H9 (cell line): ENCODE measurements at regions not wholly inside any gene's neighbourhood (a gene's known extent, or its start where the extent isn't known, plus 50 kb on each side); places are given as distances from the start of the nearest gene placed in this dataset.

Experiments used
- DNase-seq: peaks from one replicate; pipeline ENCODE4 v3.0.0-alpha.2; 2017
- H2AFZ ChIP-seq: one replicate; pipeline ENCODE4 v1.6.1; 2013; ENCODE audit warnings: mild to moderate bottlenecking, low read length, control low read depth, moderate library complexity
- H2AK5ac ChIP-seq: 2 replicates; pipeline ENCODE4 v1.6.1; 2013; ENCODE audit warnings: low read length, control low read depth, mixed read lengths; ENCODE audit not compliant: insufficient read length
- H2BK120ac ChIP-seq: one replicate; pipeline ENCODE4 v1.6.1; 2013; ENCODE audit warnings: low read depth, mild to moderate bottlenecking, low read length, control low read depth, inconsistent platforms; ENCODE audit not compliant: poor library complexity, severe bottlenecking
- H2BK12ac ChIP-seq: 2 replicates; pipeline ENCODE4 v1.6.1; 2013; ENCODE audit warnings: low read length, control low read depth, mixed read lengths, low read depth; ENCODE audit not compliant: insufficient read length
- H2BK15ac ChIP-seq: 2 replicates; pipeline ENCODE4 v1.6.1; 2013; ENCODE audit warnings: low read depth, low read length, control low read depth
- H2BK20ac ChIP-seq: one replicate; pipeline ENCODE4 v1.6.1; 2013; ENCODE audit warnings: low read depth, mild to moderate bottlenecking, low read length, control low read depth, inconsistent platforms; ENCODE audit not compliant: poor library complexity, severe bottlenecking
- H2BK5ac ChIP-seq: 2 replicates; pipeline ENCODE4 v1.6.1; 2013; ENCODE audit warnings: low read length, control low read depth, mixed read lengths; ENCODE audit not compliant: insufficient read length
- H3K14ac ChIP-seq: 2 replicates; pipeline ENCODE4 v1.6.1; 2013; ENCODE audit warnings: low read length, control low read depth; ENCODE audit not compliant: insufficient read depth
- H3K18ac ChIP-seq: 2 replicates; pipeline ENCODE4 v1.6.1; 2013; ENCODE audit warnings: low read depth, mild to moderate bottlenecking, mixed read lengths, low read length, control low read depth; ENCODE audit not compliant: insufficient read length
- H3K23ac ChIP-seq: 2 replicates; pipeline ENCODE4 v1.6.1; 2013; ENCODE audit warnings: low read length, control low read depth, mixed read lengths, low read depth; ENCODE audit not compliant: insufficient read length
- H3K23me2 ChIP-seq: 2 replicates; pipeline ENCODE4 v1.6.1; 2013; ENCODE audit warnings: low read depth, mild to moderate bottlenecking, mixed read lengths, low read length, control low read depth; ENCODE audit not compliant: insufficient read length, poor library complexity, severe bottlenecking
- H3K27ac ChIP-seq: 2 replicates; pipeline ENCODE4 v1.5.1; 2013; ENCODE audit warnings: low read length, control low read depth, mixed read lengths, low read depth; ENCODE audit not compliant: insufficient read length
- H3K27me3 ChIP-seq: 2 replicates; pipeline ENCODE4 v1.6.1; 2013; ENCODE audit warnings: low read length, control low read depth, inconsistent platforms; ENCODE audit not compliant: insufficient read depth
- H3K4ac ChIP-seq: 2 replicates; pipeline ENCODE4 v1.6.1; 2013; ENCODE audit warnings: low read depth, mild to moderate bottlenecking, control low read depth, inconsistent platforms, low read length, moderate library complexity
- H3K4me1 ChIP-seq: 2 replicates; pipeline ENCODE4 v1.6.1; 2013; ENCODE audit warnings: low read length, control low read depth, inconsistent platforms; ENCODE audit not compliant: insufficient read depth
- H3K4me2 ChIP-seq: 2 replicates; pipeline ENCODE4 v1.6.1; 2013; ENCODE audit warnings: low read length, control low read depth, mixed read lengths; ENCODE audit not compliant: insufficient read length, insufficient read depth
- H3K56ac ChIP-seq: 2 replicates; pipeline ENCODE4 v1.6.1; 2013; ENCODE audit warnings: low read depth, mild to moderate bottlenecking, mixed read lengths, low read length, control low read depth; ENCODE audit not compliant: insufficient read length
- H3K79me1 ChIP-seq: 2 replicates; pipeline ENCODE4 v1.6.1; 2013; ENCODE audit warnings: low read depth, mild to moderate bottlenecking, moderate library complexity, low read length, control low read depth, inconsistent platforms; ENCODE audit not compliant: insufficient read depth, poor library complexity, severe bottlenecking
- H3K79me2 ChIP-seq: 2 replicates; pipeline ENCODE4 v1.6.1; 2013; ENCODE audit warnings: low read length, control low read depth, inconsistent platforms; ENCODE audit not compliant: insufficient read depth
- H3K9ac ChIP-seq: 2 replicates; pipeline ENCODE4 v1.6.1; 2013; ENCODE audit warnings: low read length, control low read depth, mixed read lengths; ENCODE audit not compliant: insufficient read length; ENCODE audit errors: extremely low read depth
- H3K9me3 ChIP-seq: one replicate; pipeline ENCODE4 v1.6.1; 2013; ENCODE audit warnings: low read depth, low read length, inconsistent platforms; ENCODE audit not compliant: control insufficient read depth
- H3T11ph ChIP-seq: one replicate; pipeline ENCODE4 v1.6.1; 2013; ENCODE audit warnings: mild to moderate bottlenecking, low read length, control low read depth, inconsistent platforms
- H4K20me1 ChIP-seq: one replicate; pipeline ENCODE4 v1.6.1; 2013; ENCODE audit not compliant: control insufficient read depth, insufficient read length, insufficient read depth
- H4K5ac ChIP-seq: 2 replicates; pipeline ENCODE4 v1.6.1; 2013; ENCODE audit warnings: low read depth, mild to moderate bottlenecking, mixed read lengths, low read length, control low read depth; ENCODE audit not compliant: insufficient read length
- H4K8ac ChIP-seq: replicated peaks from 2 replicates; pipeline ENCODE4 v1.6.1; 2013; ENCODE audit warnings: low read length, control low read depth, mixed read lengths, low read depth; ENCODE audit not compliant: insufficient read length
- H4K91ac ChIP-seq: 2 replicates; pipeline ENCODE4 v1.6.1; 2013; ENCODE audit warnings: low read depth, mild to moderate bottlenecking, moderate library complexity, mixed read lengths, low read length, control low read depth; ENCODE audit not compliant: insufficient read length
- H3K27ac Mint-ChIP-seq, 3 experiments: 2 replicates in 2 of 3; 3 replicates in 1 of 3; pipeline ENCODE4 v1.8.0; 2020 to 2021; ENCODE audit warnings: mixed read lengths in 3 of 3, mild to moderate bottlenecking in 1 of 3, moderate library complexity in 1 of 3
- H3K27me3 Mint-ChIP-seq: 2 replicates; pipeline ENCODE4 v1.8.0; 2021; ENCODE audit warnings: low read depth, mild to moderate bottlenecking, moderate library complexity, mixed read lengths
- H3K36me3 Mint-ChIP-seq, 3 experiments: 2 replicates in 2 of 3; 3 replicates in 1 of 3; pipeline ENCODE4 v1.8.0; 2020 to 2021; ENCODE audit warnings: low read depth in 3 of 3, mixed read lengths in 3 of 3; ENCODE audit not compliant: insufficient read depth in 1 of 3
- H3K4me1 Mint-ChIP-seq, 2 experiments: 2 replicates each; pipeline ENCODE4 v1.8.0; 2020; ENCODE audit warnings: mixed read lengths in 2 of 2
- H3K4me3 Mint-ChIP-seq, 2 experiments: 2 replicates in 1 of 2; 3 replicates in 1 of 2; pipeline ENCODE4 v1.8.0; 2020 to 2021; ENCODE audit warnings: mild to moderate bottlenecking in 2 of 2, mixed read lengths in 2 of 2, moderate library complexity in 1 of 2
- H3K9me3 Mint-ChIP-seq, 2 experiments: 2 replicates in 1 of 2; 3 replicates in 1 of 2; pipeline ENCODE4 v1.8.0; 2020; ENCODE audit warnings: mild to moderate bottlenecking in 2 of 2, mixed read lengths in 2 of 2, moderate library complexity in 1 of 2
- CTCF ChIP-seq: fragments of 200-600 bp; sonication (generic); conservative IDR thresholded peaks from 3 replicates; pipeline ENCODE4 v1.8.0; 2021; ENCODE audit warnings: antibody characterized with exemption, mild to moderate bottlenecking
- WGBS: extraction: QIAGEN DNeasy Blood & Tissue Kit; methylation state at CpG from one replicate; pipeline ENCODE4 v1.1.7; 2013; ENCODE audit warnings: missing lambda C conversion rate, low lambda C conversion rate, mixed read lengths; ENCODE audit not compliant: insufficient read length; ENCODE audit errors: extremely low coverage; 5-methylcytosine and 5-hydroxymethylcytosine counted together

GRCh38 chr11:32204751-32205150 is 113.9 kb downstream of the RCN1 start:
- H3K27me3 Mint-ChIP-seq = peaks cover 3% of the 10 kb centered on the region; the same call in 1 of the 2 replicates
- Histone ChIP-seq H3K56ac (no peak overlapping the region), H2BK5ac (no peak overlapping the region), H3K27ac (no peak overlapping the region), H2BK120ac (no peak overlapping the region), H3T11ph (no peak overlapping the region), H3K79me1 (no peaks in the 10 kb centered on the region), H2BK20ac (no peak overlapping the region), H4K8ac (no peak overlapping the region), H2AK5ac (no peak overlapping the region), H2BK15ac (no peak overlapping the region), H3K9ac (no peak overlapping the region), H3K4me1 (no peaks in the 10 kb centered on the region), H3K27me3 (no peaks in the 10 kb centered on the region), H3K14ac (no peak overlapping the region), H3K4me2 (no peak overlapping the region), H2BK12ac (no peak overlapping the region), H3K23ac (no peak overlapping the region), H3K4ac (no peak overlapping the region), H4K20me1 (no peaks in the 10 kb centered on the region), H3K23me2 (no peaks in the 10 kb centered on the region), H2AFZ (no peak overlapping the region), H3K9me3 (no peaks in the 10 kb centered on the region), H3K18ac (no peak overlapping the region), H4K5ac (no peak overlapping the region), H4K91ac (no peak overlapping the region), H3K79me2 (no peaks in the 10 kb centered on the region)
- H3K27ac Mint-ChIP-seq = no peak overlapping the region
- no peak for DNase-seq
- no peak for TF ChIP-seq CTCF
- no peaks in the 10 kb centered on the region for H3K9me3 Mint-ChIP-seq
- no peak overlapping the region for H3K4me3 Mint-ChIP-seq
- H3K4me1 Mint-ChIP-seq = peaks cover 4 to 12% of the 10 kb centered on the region in 2 experiments; a peak in 3 of 4 replicates
- WGBS = no CpG with 5 or more reads among the region's 5 CpGs
- no peaks in the 10 kb centered on the region for H3K36me3 Mint-ChIP-seq
